ENCODE measurements at regions not wholly inside any gene's neighbourhood (a gene's known extent, or its start where the extent isn't known, plus 50 kb on each side); places are given as distances from the start of the nearest gene placed in this dataset.
"Not testable (repeated sequence)": the region's sequence is repeated elsewhere in the genome, so short reads cannot be mapped to it uniquely, and the experiment has no call there.

DNA sequence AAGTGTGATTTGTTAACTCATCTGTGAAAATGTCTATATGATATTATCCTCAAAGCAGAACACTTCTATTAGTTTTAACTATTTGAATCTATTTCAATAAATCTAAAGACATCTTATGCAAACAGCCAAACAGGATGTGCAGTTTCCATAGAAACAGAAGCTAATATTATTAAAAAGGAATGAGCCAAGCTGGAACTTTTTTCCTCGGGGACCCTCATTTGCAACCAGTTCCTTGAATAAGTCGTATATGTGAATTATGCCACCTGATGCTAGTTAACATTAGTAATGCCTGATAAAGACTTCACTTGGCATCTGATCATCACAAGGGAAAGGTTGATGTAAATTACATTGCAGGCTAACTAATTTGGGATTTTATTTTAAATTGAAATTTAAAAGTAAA, 216.9 kb upstream of the SMLR1 start:
- no peak for DNase-seq (ENCODE audit: low spot score)
- TF ChIP-seq, protein P1, sequence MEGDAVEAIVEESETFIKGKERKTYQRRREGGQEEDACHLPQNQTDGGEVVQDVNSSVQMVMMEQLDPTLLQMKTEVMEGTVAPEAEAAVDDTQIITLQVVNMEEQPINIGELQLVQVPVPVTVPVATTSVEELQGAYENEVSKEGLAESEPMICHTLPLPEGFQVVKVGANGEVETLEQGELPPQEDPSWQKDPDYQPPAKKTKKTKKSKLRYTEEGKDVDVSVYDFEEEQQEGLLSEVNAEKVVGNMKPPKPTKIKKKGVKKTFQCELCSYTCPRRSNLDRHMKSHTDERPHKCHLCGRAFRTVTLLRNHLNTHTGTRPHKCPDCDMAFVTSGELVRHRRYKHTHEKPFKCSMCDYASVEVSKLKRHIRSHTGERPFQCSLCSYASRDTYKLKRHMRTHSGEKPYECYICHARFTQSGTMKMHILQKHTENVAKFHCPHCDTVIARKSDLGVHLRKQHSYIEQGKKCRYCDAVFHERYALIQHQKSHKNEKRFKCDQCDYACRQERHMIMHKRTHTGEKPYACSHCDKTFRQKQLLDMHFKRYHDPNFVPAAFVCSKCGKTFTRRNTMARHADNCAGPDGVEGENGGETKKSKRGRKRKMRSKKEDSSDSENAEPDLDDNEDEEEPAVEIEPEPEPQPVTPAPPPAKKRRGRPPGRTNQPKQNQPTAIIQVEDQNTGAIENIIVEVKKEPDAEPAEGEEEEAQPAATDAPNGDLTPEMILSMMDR (IDR thresholded peaks at IDR 0.05; ENCODE audit: extremely low read depth, missing control alignments): no peak

DNA sequence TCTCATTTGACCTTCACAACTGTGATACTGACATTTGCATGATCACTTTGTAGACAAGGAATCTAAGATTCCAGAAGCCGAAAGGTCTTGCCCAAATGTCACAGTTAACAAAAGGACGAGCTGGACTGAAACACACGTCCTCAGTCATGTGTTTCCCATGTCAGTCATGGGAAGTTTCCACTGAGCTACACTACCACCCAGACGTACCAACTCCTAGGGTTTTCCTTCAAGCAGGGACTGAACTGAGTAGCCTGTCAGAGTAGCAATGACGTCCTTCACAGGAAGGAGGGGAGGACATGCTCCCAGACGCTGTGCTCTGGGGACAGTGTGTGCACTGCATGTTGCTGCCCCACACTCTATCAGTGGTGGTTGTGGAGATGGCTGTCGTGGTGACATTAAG, 215.8 kb upstream of the SMLR1 start:
- TF ChIP-seq, protein P1 (IDR thresholded peaks at IDR 0.05; ENCODE audit: extremely low read depth, missing control alignments): no peak
- no peak for DNase-seq (ENCODE audit: low spot score)

DNA sequence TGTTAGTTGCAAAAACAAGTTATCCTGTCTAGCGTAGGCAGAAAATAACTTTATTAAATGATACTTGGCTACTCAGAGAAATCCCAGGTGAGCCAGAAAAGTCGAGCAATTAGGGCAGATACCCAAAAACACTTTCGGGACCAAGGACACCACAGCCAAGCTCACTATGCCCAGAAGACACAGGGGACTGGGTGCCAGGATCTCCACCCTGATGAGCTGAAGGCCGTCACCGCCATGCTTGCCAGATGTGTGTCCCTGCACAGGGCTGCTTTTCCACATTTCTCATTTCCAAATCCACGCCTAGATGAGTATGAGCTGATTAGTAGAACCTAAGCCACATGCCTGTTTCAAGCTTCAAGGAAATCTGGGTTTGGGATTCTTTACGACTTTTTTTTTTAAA, 214.0 kb upstream of the SMLR1 start:
- TF ChIP-seq, protein P1 (IDR thresholded peaks at IDR 0.05; ENCODE audit: extremely low read depth, missing control alignments): no peak

DNA sequence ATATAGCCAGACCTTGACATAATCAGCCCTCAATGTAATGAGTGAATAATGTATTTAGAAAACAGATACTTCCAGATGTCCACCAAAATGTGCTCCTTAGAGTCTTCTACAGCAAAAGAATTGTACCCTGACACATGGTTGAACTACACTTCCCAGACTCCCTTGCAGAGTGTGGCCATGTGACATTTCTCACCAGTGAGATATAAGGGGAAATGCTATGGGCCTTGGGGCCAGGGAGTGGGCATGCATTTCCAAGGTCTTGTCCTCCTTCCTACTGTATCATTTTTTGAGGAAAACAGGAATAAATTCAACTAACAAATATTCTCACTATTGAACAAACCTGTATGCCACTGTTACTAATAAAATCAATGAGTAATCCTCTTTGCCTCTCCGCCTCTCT, 211.4 kb upstream of the SMLR1 start:
- TF ChIP-seq, protein P1 (IDR thresholded peaks at IDR 0.05; ENCODE audit: extremely low read depth, missing control alignments): no peak
- no peak for DNase-seq (ENCODE audit: low spot score)

More for the DNA sequence above, 214.0 kb upstream of the SMLR1 start:
- no peak for DNase-seq (ENCODE audit: low spot score)

DNA sequence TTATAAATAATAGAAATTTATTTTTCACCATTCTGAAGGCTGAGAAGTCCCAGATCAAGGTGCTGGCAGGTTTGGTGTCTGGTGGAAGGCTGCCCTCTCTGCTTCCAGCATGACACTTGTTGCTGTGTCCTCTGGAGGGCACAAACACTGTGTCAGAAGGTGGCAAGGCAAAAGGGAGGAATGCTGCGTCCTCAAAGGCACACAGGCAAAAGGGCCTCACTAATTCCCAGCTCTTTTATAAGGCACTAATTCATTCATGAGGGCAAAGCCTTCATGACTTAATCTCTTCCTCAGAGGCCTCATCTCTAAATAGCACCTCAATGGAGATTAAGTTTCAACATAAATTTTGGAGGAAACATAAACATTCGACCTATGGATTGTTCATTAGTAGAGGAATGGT, 209.5 kb upstream of the SMLR1 start:
- no peak for DNase-seq (ENCODE audit: low spot score)
- TF ChIP-seq, protein P1 (IDR thresholded peaks at IDR 0.05; ENCODE audit: extremely low read depth, missing control alignments): no peak

DNA sequence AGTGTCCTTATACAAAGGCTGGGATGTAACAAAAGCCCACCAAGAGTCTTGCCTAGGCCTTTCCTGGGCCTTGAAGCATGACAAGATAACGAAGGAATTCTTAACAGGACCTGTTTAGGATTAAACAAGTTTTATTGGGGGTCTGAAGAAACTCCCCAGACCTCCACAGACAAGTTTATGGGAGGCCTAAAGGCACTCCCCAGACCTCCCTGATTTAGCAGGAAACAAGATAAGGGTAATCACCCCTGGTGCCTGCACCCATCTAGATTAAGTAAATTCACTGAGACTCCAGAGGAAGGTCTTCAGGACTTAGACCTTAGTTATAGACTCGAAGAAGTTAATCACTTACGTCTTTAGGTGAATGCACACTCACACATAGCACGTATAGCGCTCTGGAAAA, 208.4 kb upstream of the SMLR1 start:
- DNase-seq (ENCODE audit: low spot score): not testable (repeated sequence)

DNA sequence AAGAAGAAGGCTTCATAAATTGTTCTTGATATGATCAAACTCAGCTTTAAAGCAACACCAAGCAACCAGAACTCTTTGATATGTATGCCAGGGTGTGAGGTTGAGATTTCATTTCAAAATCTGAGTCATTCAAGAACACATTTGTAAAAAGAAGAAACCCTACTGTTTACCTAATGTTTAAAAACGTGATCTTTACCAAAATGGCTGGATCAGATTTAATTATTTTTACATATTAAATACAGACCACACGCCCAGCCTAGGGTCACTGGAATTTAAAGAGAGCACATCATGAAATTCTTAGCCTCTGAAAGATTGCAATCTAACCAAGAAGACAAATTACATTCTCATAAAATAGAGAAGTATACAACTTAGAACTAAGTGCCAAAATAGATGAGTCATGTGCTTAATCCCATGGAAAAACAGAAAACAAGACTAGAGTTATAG, 206.8 kb upstream of the SMLR1 start:
- DNase-seq (ENCODE audit: low spot score): no peak
- TF ChIP-seq, protein P1 (IDR thresholded peaks at IDR 0.05; ENCODE audit: extremely low read depth, missing control alignments): no peak

DNA sequence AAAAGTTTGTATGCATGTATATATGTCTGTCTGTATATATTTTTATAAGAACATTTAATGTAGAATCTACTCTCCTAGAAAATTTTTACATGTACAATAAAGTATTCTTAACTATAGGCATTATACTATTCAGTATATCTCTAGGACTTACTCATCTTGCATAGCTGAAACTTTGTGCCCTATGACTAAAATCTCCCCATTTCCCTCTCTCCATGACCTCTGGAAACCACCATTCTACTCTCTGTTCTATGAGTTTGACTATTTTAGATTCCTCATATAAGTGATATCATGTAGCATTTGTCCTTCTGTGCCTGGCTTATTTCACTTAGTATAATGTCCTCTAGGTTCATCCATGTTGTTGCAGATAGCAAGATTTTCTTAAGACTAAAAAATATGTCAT, 205.1 kb upstream of the SMLR1 start:
- no peak for DNase-seq (ENCODE audit: low spot score)
- TF ChIP-seq, protein P1 (IDR thresholded peaks at IDR 0.05; ENCODE audit: extremely low read depth, missing control alignments): no peak
